A673 (cell line): ENCODE measurements at regions not wholly inside any gene's neighbourhood (a gene's known extent, or its start where the extent isn't known, plus 50 kb on each side); places are given as distances from the start of the nearest gene placed in this dataset.

ENCODE experiments used
- BruUV-seq: library from RNA; stranded (reverse); fragments of 400-500 nt; replicated peaks from 2 replicates; lab custom pipeline; 2021; lab: Mats Ljungman, UMichigan
- CTCF ChIA-PET: fragments of 300-600 bp; sonication (Branson Sonifier 250); formaldehyde crosslinking; loops from one replicate; lab custom pipeline; 2022; ENCODE audit warnings: antibody characterized with exemption; lab: Charles Lee
- POLR2A ChIA-PET: fragments of 300-600 bp; sonication (Branson Sonifier 250); formaldehyde crosslinking; loops from one replicate; lab custom pipeline; 2022; ENCODE audit warnings: antibody characterized with exemption; ENCODE audit not compliant: low non-redundant PET; lab: Charles Lee
- DNase-seq: peaks from one replicate; pipeline ENCODE4 v3.0.0-alpha.2; 2015; ENCODE audit warnings: low spot score
- H3K27ac ChIP-seq: fragments of 200-600 bp; sonication (generic); 2 replicates; pipeline ENCODE4 v1.5.1; 2016; ENCODE audit warnings: mixed run types, low read depth, mild to moderate bottlenecking, mixed read lengths, antibody characterized with exemption, low read length; ENCODE audit not compliant: poor library complexity, severe bottlenecking
- H3K27me3 ChIP-seq: fragments of 200-600 bp; sonication (generic); replicated peaks from 2 replicates; pipeline ENCODE4 v1.6.1; 2017; ENCODE audit warnings: mixed run types, low read depth, mild to moderate bottlenecking, mixed read lengths, antibody characterized with exemption, low read length; ENCODE audit not compliant: insufficient read depth, poor library complexity
- H3K36me3 ChIP-seq: fragments of 200-600 bp; sonication (generic); 2 replicates; pipeline ENCODE4 v1.6.1; 2016; ENCODE audit warnings: mixed run types, mild to moderate bottlenecking, mixed read lengths, antibody characterized with exemption, low read length; ENCODE audit not compliant: insufficient read depth, poor library complexity, severe bottlenecking
- H3K4me1 ChIP-seq: fragments of 200-600 bp; sonication (generic); 2 replicates; pipeline ENCODE4 v1.6.1; 2017; ENCODE audit warnings: mixed run types, mild to moderate bottlenecking, mixed read lengths, antibody characterized with exemption, low read length; ENCODE audit not compliant: insufficient read depth, poor library complexity, severe bottlenecking
- H3K4me3 ChIP-seq: fragments of 200-600 bp; sonication (generic); 2 replicates; pipeline ENCODE4 v1.5.1; 2016; ENCODE audit warnings: low read depth, mixed run types, mild to moderate bottlenecking, mixed read lengths, low read length; ENCODE audit not compliant: poor library complexity, severe bottlenecking
- H3K9me3 ChIP-seq: fragments of 200-600 bp; sonication (generic); 2 replicates; pipeline ENCODE4 v1.6.1; 2016; ENCODE audit warnings: mixed run types, low read depth, mild to moderate bottlenecking, mixed read lengths, antibody characterized with exemption, low read length; ENCODE audit not compliant: poor library complexity, severe bottlenecking
- EZH2 ChIP-seq: fragments of 200-600 bp; sonication (generic); IDR thresholded peaks from 2 replicates; pipeline ENCODE4 v1.6.1; 2017; ENCODE audit warnings: borderline replicate concordance, low read depth, mild to moderate bottlenecking, mixed read lengths, antibody characterized with exemption, low read length; ENCODE audit not compliant: poor library complexity, severe bottlenecking
- intact Hi-C: fragments of 100-400 bp; cut with micrococcal nuclease; formaldehyde crosslinking; loops from one replicate; pipeline ENCODE4 v1.10.0; 2022; ENCODE audit not compliant: unreplicated experiment
- TF ChIP-seq, protein P1 (sequence below): fragments of 300-800, 200-600 bp; sonication (generic); conservative IDR thresholded peaks from 2 replicates; pipeline ENCODE4 v1.5.1; 2017; ENCODE audit warnings: low read depth, mild to moderate bottlenecking, antibody characterized with exemption, low read length, moderate library complexity, mixed read lengths

DNA sequence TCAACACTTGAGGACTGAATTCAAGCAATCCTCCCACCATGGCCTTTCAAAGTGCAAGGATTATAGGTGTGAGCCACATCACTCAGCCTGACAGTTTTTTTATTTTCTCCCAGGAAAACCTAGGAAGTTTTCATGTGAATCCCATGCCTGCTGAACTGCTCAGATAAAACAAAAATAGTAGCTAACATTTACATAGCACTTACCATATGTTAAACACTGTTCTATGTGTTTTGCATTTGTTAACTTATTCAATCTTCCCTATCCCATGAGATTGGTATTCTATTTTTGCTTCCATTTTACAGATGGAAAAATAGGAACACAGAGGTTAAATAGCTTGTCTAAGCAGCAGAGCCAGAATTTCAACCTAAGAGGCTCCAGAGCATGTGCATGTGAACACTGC, 157.4 kb upstream of the KCTD1 start:
- intact Hi-C loops = no loop called here
- no peak for DNase-seq
- H3K36me3 ChIP-seq = no peaks in the 10 kb centered on the region
- H3K4me3 ChIP-seq = no peak overlapping the region
- H3K9me3 ChIP-seq = no peaks in the 10 kb centered on the region
- CTCF ChIA-PET = no interaction called here
- no peaks in the 10 kb centered on the region for H3K27me3 ChIP-seq
- no peaks in the 10 kb centered on the region for H3K4me1 ChIP-seq
- TF ChIP-seq EZH2 = no peak
- TF ChIP-seq, protein P1, sequence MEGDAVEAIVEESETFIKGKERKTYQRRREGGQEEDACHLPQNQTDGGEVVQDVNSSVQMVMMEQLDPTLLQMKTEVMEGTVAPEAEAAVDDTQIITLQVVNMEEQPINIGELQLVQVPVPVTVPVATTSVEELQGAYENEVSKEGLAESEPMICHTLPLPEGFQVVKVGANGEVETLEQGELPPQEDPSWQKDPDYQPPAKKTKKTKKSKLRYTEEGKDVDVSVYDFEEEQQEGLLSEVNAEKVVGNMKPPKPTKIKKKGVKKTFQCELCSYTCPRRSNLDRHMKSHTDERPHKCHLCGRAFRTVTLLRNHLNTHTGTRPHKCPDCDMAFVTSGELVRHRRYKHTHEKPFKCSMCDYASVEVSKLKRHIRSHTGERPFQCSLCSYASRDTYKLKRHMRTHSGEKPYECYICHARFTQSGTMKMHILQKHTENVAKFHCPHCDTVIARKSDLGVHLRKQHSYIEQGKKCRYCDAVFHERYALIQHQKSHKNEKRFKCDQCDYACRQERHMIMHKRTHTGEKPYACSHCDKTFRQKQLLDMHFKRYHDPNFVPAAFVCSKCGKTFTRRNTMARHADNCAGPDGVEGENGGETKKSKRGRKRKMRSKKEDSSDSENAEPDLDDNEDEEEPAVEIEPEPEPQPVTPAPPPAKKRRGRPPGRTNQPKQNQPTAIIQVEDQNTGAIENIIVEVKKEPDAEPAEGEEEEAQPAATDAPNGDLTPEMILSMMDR = no peak
- POLR2A ChIA-PET = no interaction called here
- no peak overlapping the region for H3K27ac ChIP-seq
- BruUV-seq = no TSS peak

DNA sequence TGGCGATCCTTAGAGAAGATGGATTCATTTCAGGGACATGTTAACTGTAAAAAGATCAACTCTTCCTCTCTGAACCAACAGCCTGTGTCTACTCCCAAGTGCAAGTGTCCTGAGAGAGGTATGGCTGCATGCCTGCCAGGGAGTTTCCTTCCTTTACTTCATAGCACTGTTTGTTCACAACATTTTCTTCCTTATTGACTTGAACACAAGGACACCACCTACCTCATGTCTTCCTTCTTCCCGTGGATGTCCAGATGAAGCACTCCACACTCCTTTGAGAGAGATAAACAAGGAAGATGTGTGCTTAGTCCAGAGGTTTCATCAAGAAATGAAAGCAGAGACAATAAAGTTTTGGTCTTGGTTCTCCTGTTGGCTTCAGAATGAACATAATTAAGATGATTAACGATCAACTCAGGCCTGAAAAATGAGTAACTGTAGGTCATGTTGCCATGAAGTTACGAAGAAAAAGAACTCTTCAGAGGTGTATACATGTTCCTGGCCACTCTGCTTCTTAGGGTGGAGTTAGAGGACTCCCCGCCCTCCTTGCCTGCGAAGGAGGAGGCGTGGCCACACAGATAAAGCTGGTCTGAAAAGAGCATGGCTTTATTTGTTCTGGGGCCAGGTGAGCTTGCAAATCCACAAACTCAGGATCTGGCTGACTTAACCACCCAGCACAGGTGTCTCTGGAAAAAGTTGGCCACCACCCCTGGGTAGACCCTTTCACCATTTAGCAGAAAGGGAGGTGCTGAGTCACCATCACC, 155.0 kb upstream of the KCTD1 start:
- Histone ChIP-seq H3K27me3 (no peaks in the 10 kb centered on the region), H3K4me1 (no peaks in the 10 kb centered on the region), H3K36me3 (no peaks in the 10 kb centered on the region), H3K4me3 (no peak overlapping the region), H3K9me3 (no peaks in the 10 kb centered on the region), H3K27ac (no peak overlapping the region)
- TF ChIP-seq, protein P1 = no peak
- TF ChIP-seq EZH2 = no peak
- BruUV-seq = no TSS peak
- DNase-seq = no peak
- intact Hi-C loops = no loop called here
- ChIA-PET CTCF (no interaction called here), POLR2A (no interaction called here)

DNA sequence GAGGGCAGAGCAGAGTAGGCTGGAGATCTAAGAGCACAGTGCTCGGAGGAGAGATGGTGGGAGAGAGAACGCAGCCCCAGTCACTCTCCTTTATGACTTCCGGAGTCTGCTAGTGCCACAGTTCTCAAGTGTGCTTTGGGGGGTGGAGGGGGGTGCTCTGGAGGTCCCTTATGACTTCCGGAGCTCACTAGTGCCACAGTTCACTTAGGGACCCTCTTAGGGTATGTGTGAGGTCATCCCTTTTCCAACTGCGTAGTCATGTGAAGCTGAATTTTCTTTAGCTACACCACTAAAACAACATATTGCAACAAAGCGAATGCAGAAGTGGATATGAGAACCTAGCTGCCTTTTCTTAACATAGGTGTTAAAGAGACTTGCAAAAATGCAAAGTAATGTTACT, 153.7 kb upstream of the KCTD1 start:
- no peak for DNase-seq
- ChIA-PET POLR2A (no interaction called here), CTCF (no interaction called here)
- BruUV-seq = no TSS peak
- intact Hi-C loops = no loop called here
- Histone ChIP-seq H3K9me3 (no peaks in the 10 kb centered on the region), H3K27me3 (no peaks in the 10 kb centered on the region), H3K4me3 (no peak overlapping the region), H3K27ac (no peak overlapping the region), H3K4me1 (no peaks in the 10 kb centered on the region), H3K36me3 (no peaks in the 10 kb centered on the region)
- TF ChIP-seq, protein P1 = no peak
- TF ChIP-seq EZH2 = no peak
